AG04450 (cell line): ENCODE measurements at regions not wholly inside any gene's neighbourhood (a gene's known extent, or its start where the extent isn't known, plus 50 kb on each side); places are given as distances from the start of the nearest gene placed in this dataset.

ENCODE experiments used
- CTCF ChIA-PET: fragments of 300-600, 350-600 bp; formaldehyde crosslinking; extraction: SDS; loops from one replicate; lab custom pipeline; 2022; ENCODE audit warnings: antibody characterized with exemption, inconsistent platforms; lab: Charles Lee
- POLR2A ChIA-PET: fragments of 350-600 bp; formaldehyde crosslinking; extraction: SDS; loops from one replicate; lab custom pipeline; 2021; ENCODE audit warnings: antibody characterized with exemption, inconsistent platforms; lab: Yijun Ruan, JAX
- DNase-seq: peaks from one replicate; pipeline ENCODE4 v3.0.0-alpha.2; 2011; ENCODE audit warnings: low read depth, low spot score
- H3K27ac ChIP-seq: one replicate; pipeline ENCODE4 v1.5.1; 2012; ENCODE audit warnings: low read depth, low read length, control low read depth
- H3K27me3 ChIP-seq: one replicate; pipeline ENCODE4 v1.6.0; 2012; ENCODE audit warnings: low read length; ENCODE audit not compliant: control insufficient read depth, insufficient read depth
- H3K4me3 ChIP-seq: 2 replicates; pipeline ENCODE4 v1.5.1; 2011; ENCODE audit warnings: mild to moderate bottlenecking, low read depth, low read length, control low read depth
- H3K9me3 ChIP-seq: 2 replicates; pipeline ENCODE4 v1.5.1; 2012; ENCODE audit warnings: low read length; ENCODE audit not compliant: control insufficient read depth, insufficient read depth
- CTCF ChIP-seq: IDR thresholded peaks from 2 replicates; pipeline ENCODE4 v1.5.1; 2011; ENCODE audit warnings: low read depth, low read length, control low read depth, inconsistent platforms

- no peak for DNase-seq
- Histone ChIP-seq H3K4me3 (no peak overlapping the region), H3K27me3 (no peaks in the 10 kb centered on the region), H3K27ac (no peak overlapping the region), H3K9me3 (no peaks in the 10 kb centered on the region)
- ChIA-PET CTCF (interaction anchor here (0.6 kb wide), 3 partner anchors 27 to 707 kb away, joined by 3 to 8 read pairs (median 3); no protein-coding TSS in a partner anchor), POLR2A (no interaction called here)
- TF ChIP-seq CTCF: no peak
Measured at GRCh38 chr1:232307296-232308017, 322.5 kb downstream of the SIPA1L2 start.

DNA sequence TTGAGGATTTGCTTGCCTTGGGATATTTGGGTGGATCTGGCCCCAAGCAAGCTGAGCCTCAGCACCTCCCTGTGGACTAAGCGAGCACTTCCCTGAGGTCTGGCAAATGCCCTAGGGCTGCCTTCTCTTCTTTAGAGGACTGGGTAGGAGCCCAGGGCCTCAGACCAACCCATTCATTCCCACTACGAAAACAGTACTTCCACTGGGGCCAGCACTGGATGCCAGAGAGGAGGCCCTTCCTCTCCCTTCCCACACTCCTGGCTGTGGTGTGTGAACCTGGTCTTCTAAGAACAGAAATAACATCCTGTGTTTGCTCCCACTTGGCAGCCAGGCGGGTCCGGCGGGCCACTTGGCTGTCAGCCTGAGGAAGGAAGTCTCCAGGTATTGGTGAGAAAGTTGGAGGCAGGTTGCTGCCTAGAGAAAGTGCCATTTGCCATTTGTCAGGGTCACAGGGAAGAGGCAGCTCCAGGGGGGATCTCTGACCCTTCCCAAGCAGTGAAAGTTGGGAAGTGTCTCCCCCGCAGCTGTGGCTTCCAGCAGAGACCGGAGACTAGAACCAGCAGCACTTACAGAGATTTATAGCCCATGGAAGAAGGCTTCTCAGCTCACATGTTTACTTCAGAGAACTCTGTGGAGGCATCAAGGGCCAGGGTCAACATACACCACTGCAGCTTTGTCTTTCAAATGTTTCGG is 323.5 kb downstream of the SIPA1L2 start:
- no peaks in the 10 kb centered on the region for H3K27me3 ChIP-seq
- H3K9me3 ChIP-seq: no peaks in the 10 kb centered on the region
- CTCF ChIA-PET: no interaction called here
- DNase-seq: no peak
- H3K27ac ChIP-seq: no peak overlapping the region
- POLR2A ChIA-PET: no interaction called here
- no peak overlapping the region for H3K4me3 ChIP-seq
- TF ChIP-seq CTCF: 0 out of 2 replicates have a peak, but pooled peaks have one; percentile 9

- CTCF ChIA-PET: no interaction called here
- Histone ChIP-seq H3K4me3 (no peak overlapping the region), H3K27me3 (no peaks in the 10 kb centered on the region), H3K27ac (no peak overlapping the region), H3K9me3 (no peaks in the 10 kb centered on the region)
- no peak for DNase-seq
- POLR2A ChIA-PET: no interaction called here
- no peak for TF ChIP-seq CTCF
Measured at GRCh38 chr1:232305050-232305449, 324.9 kb downstream of the SIPA1L2 start.

DNA sequence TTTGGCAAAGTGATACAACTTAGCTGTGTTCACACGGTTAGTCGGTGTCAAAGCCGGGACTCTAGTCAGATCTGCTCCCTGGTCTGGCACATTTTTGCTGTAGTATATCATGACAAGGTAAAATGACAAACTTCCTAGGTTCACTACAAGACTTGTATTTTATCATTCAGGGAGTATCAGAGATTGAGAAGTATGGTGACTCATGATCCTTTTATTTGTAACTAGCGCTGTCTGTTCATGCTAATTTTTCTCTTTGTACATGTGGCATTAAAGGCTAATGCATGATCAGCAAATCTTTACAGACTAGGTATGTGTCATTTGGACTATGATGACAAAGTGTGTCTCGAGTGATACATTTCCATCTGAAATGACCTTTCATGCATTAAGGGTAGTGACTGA is 326.7 kb downstream of the SIPA1L2 start:
- Histone ChIP-seq H3K9me3 (no peaks in the 10 kb centered on the region), H3K4me3 (no peak overlapping the region), H3K27ac (no peak overlapping the region), H3K27me3 (no peaks in the 10 kb centered on the region)
- CTCF ChIA-PET: no interaction called here
- DNase-seq: no peak
- POLR2A ChIA-PET: no interaction called here
- TF ChIP-seq CTCF: no peak
